ENCODE measurements at regions not wholly inside any gene's neighbourhood (a gene's known extent, or its start where the extent isn't known, plus 50 kb on each side); places are given as distances from the start of the nearest gene placed in this dataset.

DNA sequence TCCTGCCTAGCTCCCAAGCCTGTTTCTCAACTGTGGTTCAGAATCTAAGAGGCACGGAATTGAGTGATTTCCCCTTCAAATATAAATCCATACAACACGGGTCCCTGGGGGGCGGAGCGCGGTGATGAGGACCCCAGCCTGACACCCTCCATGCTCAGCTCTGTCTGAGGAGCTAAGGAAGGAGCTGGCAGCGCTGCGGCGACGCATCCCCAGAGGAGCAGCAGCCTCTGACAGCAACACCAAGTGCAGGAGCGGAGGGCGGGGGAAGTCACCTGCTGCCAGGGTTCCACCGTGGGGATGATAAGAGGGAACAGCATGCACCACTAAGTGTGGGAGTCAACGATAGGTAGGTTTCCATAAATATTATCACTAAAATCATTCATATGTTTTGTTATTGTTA, 72.6 kb upstream of the VWC2 start:
- Histone ChIP-seq H3K27ac (ENCODE audit: low read depth, low read length, poor library complexity, severe bottlenecking) (no peak overlapping the region), H3K4me3 (ENCODE audit: low read depth, low read length, poor library complexity, severe bottlenecking) (no peak overlapping the region), H3K4me1 (ENCODE audit: insufficient read depth, low read length, severe bottlenecking) (peaks cover 7% of the 10 kb centered on the region), H4K20me1 (ENCODE audit: insufficient read depth, low read length) (no peaks in the 10 kb centered on the region), H2AFZ (ENCODE audit: low read length) (no peak overlapping the region), H3K4me2 (ENCODE audit: low read length) (no peak overlapping the region), H3K36me3 (ENCODE audit: insufficient read depth, low read length) (no peaks in the 10 kb centered on the region), H3F3A (ENCODE audit: insufficient read depth, low read length) (no peaks in the 10 kb centered on the region), H3K9me3 (ENCODE audit: low read length) (no peaks in the 10 kb centered on the region), H3K27me3 (ENCODE audit: insufficient read depth, low read length) (no peaks in the 10 kb centered on the region), H3K9ac (ENCODE audit: low read length) (no peak overlapping the region), H3K9me2 (ENCODE audit: low read depth, low read length) (no peaks in the 10 kb centered on the region), H3K79me2 (ENCODE audit: insufficient read depth, low read length) (no peaks in the 10 kb centered on the region)
- TF ChIP-seq, protein P1, sequence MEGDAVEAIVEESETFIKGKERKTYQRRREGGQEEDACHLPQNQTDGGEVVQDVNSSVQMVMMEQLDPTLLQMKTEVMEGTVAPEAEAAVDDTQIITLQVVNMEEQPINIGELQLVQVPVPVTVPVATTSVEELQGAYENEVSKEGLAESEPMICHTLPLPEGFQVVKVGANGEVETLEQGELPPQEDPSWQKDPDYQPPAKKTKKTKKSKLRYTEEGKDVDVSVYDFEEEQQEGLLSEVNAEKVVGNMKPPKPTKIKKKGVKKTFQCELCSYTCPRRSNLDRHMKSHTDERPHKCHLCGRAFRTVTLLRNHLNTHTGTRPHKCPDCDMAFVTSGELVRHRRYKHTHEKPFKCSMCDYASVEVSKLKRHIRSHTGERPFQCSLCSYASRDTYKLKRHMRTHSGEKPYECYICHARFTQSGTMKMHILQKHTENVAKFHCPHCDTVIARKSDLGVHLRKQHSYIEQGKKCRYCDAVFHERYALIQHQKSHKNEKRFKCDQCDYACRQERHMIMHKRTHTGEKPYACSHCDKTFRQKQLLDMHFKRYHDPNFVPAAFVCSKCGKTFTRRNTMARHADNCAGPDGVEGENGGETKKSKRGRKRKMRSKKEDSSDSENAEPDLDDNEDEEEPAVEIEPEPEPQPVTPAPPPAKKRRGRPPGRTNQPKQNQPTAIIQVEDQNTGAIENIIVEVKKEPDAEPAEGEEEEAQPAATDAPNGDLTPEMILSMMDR (IDR thresholded peaks at IDR 0.05; ENCODE audit: low read length) = no peak
- no peak for TF ChIP-seq EZH2 (IDR thresholded peaks at IDR 0.05; ENCODE audit: borderline replicate concordance, low read length)

DNA sequence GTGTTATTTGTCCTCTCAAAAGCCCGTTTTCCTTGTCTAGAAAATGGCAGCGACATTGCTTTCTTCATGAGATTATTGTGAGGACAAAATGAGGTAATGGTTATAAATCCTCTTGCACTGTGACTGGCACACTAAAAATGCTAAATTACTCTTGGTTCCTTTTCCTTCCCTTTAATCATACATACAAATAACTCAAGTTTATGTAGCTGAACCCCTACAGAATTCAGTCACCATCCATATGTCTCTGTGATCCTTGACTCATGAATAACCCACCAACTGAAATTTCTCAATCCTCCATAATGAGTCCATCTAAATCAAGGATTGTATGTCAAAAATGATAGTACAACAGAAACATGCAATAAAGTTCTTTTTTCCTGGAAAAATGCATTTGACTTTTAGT, 71.3 kb upstream of the VWC2 start:
- Histone ChIP-seq H3K4me3 (ENCODE audit: low read depth, low read length, poor library complexity, severe bottlenecking) (no peak overlapping the region), H4K20me1 (ENCODE audit: insufficient read depth, low read length) (no peaks in the 10 kb centered on the region), H3K4me1 (ENCODE audit: insufficient read depth, low read length, severe bottlenecking) (peaks cover 7% of the 10 kb centered on the region), H3K9me3 (ENCODE audit: low read length) (no peaks in the 10 kb centered on the region), H3K4me2 (ENCODE audit: low read length) (no peak overlapping the region), H3K79me2 (ENCODE audit: insufficient read depth, low read length) (no peaks in the 10 kb centered on the region), H3K9ac (ENCODE audit: low read length) (no peak overlapping the region), H2AFZ (ENCODE audit: low read length) (no peak overlapping the region), H3K36me3 (ENCODE audit: insufficient read depth, low read length) (no peaks in the 10 kb centered on the region), H3K27ac (ENCODE audit: low read depth, low read length, poor library complexity, severe bottlenecking) (no peak overlapping the region), H3K9me2 (ENCODE audit: low read depth, low read length) (no peaks in the 10 kb centered on the region), H3K27me3 (ENCODE audit: insufficient read depth, low read length) (no peaks in the 10 kb centered on the region), H3F3A (ENCODE audit: insufficient read depth, low read length) (no peaks in the 10 kb centered on the region)
- TF ChIP-seq EZH2 (IDR thresholded peaks at IDR 0.05; ENCODE audit: borderline replicate concordance, low read length) = no peak
- TF ChIP-seq, protein P1 (IDR thresholded peaks at IDR 0.05; ENCODE audit: low read length) = no peak

DNA sequence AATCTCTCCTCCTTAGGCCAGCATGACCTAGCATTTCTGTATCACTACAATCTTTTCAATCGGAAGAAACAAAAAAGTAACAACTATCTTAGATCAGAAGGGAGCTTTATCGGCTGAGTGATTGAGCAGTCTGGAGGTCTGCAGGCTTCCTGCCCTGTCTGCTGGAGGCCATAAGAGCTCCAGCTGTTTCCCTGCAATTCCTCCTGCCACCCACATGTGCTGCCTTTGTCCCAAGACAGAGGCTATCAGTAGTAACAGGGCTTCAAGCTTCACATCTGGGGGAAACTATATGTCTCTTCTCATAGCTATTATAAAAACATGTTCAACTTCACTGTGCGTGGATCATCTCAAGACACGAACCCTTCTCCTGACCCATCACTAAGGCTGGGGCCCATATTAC, 70.1 kb upstream of the VWC2 start:
- Histone ChIP-seq H3K36me3 (ENCODE audit: insufficient read depth, low read length) (no peaks in the 10 kb centered on the region), H3K9me2 (ENCODE audit: low read depth, low read length) (no peaks in the 10 kb centered on the region), H3K4me3 (ENCODE audit: low read depth, low read length, poor library complexity, severe bottlenecking) (no peak overlapping the region), H4K20me1 (ENCODE audit: insufficient read depth, low read length) (no peaks in the 10 kb centered on the region), H3K27ac (ENCODE audit: low read depth, low read length, poor library complexity, severe bottlenecking) (no peak overlapping the region), H3F3A (ENCODE audit: insufficient read depth, low read length) (no peaks in the 10 kb centered on the region), H3K4me1 (ENCODE audit: insufficient read depth, low read length, severe bottlenecking) (peaks cover 7% of the 10 kb centered on the region), H2AFZ (ENCODE audit: low read length) (no peak overlapping the region), H3K4me2 (ENCODE audit: low read length) (no peak overlapping the region), H3K9ac (ENCODE audit: low read length) (no peak overlapping the region), H3K27me3 (ENCODE audit: insufficient read depth, low read length) (no peaks in the 10 kb centered on the region), H3K9me3 (ENCODE audit: low read length) (no peaks in the 10 kb centered on the region), H3K79me2 (ENCODE audit: insufficient read depth, low read length) (no peaks in the 10 kb centered on the region)
- TF ChIP-seq, protein P1 (IDR thresholded peaks at IDR 0.05; ENCODE audit: low read length) = no peak
- no peak for TF ChIP-seq EZH2 (IDR thresholded peaks at IDR 0.05; ENCODE audit: borderline replicate concordance, low read length)

Data from OCI-LY1 (cell line).